Epithelial cell of esophagus (primary cell): ENCODE measurements at regions not wholly inside any gene's neighbourhood (a gene's known extent, or its start where the extent isn't known, plus 50 kb on each side); places are given as distances from the start of the nearest gene placed in this dataset.

Source experiments
- DNase-seq: peaks from one replicate; pipeline ENCODE4 v3.0.0; 2010; ENCODE audit warnings: low read depth
- H3K4me3 ChIP-seq: 2 replicates; pipeline ENCODE4 v1.5.1; 2011; ENCODE audit warnings: mild to moderate bottlenecking, low read length, control low read depth
- TF ChIP-seq, protein P1 (sequence below): IDR thresholded peaks from 2 replicates; pipeline ENCODE4 v1.5.1; 2011; ENCODE audit warnings: low read depth, mild to moderate bottlenecking, low read length, control low read depth, inconsistent platforms; ENCODE audit not compliant: insufficient read depth; ENCODE audit errors: missing control alignments

DNA sequence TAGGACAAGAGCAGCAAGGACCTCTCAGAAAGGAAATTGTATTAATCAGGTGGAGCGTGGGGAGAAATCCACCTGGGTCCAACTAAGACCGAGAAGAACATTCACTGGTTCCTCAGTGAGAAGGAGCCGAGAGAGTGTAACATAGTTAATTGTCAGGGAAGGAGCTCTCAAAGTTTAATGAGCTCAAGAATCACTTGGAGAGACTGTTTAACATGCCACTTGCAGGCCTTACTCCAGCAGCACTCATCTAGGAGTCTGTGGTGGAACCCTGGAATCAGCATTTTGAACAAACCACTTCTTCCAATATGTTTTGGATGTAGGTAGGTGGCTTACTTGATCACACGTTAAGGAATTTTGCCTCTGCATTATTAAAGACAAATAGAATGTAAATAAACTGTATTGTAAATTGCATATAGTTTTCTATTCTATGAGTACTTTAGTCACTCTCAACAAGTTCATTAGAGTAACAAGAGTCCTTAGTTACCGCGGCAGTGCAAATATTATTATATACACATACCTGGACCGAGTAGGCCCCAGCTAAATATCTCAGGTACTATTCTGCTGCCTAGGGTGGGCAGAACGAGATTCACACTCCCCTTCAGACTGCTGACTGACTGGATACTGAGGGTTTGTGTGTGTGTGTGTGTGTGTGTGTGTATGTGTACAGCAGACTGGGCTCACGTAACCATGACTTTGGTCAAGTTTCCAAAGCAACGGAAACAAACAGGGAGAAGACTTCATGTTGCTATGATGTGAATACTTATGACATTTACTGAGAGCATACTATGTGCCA lies 203.2 kb upstream of the USP24 start:
- TF ChIP-seq, protein P1, sequence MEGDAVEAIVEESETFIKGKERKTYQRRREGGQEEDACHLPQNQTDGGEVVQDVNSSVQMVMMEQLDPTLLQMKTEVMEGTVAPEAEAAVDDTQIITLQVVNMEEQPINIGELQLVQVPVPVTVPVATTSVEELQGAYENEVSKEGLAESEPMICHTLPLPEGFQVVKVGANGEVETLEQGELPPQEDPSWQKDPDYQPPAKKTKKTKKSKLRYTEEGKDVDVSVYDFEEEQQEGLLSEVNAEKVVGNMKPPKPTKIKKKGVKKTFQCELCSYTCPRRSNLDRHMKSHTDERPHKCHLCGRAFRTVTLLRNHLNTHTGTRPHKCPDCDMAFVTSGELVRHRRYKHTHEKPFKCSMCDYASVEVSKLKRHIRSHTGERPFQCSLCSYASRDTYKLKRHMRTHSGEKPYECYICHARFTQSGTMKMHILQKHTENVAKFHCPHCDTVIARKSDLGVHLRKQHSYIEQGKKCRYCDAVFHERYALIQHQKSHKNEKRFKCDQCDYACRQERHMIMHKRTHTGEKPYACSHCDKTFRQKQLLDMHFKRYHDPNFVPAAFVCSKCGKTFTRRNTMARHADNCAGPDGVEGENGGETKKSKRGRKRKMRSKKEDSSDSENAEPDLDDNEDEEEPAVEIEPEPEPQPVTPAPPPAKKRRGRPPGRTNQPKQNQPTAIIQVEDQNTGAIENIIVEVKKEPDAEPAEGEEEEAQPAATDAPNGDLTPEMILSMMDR, result no peak
- DNase-seq, result no peak
- no peak overlapping the region for H3K4me3 ChIP-seq

DNA sequence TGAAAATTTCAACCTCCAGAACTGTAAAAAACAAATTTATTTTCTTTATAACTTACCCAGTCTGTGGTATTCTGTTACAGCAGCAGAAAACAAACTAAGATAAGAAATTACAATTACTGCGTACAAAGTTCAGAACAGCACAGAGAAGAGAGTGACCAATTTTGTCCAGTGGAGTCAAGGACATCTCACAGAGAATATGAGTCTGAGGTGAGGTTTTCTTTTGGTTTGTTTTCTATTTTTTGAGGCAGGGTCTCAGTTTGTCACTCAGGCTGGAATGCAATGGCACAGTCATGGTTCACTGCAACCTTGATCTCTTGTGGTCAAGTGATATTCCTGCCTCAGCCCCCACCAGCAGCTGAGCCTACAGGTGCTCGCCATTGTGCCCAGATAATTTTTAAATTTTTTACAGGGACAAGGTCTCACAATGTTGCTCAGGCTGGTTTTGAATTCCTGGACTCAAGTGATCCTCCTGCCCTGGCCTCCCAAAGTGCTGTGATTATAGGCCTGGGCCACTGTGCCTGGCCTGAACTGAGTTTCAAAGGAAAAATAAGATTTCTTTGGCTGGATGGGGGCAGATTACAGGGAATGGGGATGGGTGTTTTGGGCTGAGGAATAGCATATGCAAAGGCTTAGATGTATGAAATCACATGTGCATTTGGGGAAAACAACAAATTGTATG lies 201.1 kb upstream of the USP24 start:
- TF ChIP-seq, protein P1, result no peak
- no peak for DNase-seq
- no peak overlapping the region for H3K4me3 ChIP-seq

DNA sequence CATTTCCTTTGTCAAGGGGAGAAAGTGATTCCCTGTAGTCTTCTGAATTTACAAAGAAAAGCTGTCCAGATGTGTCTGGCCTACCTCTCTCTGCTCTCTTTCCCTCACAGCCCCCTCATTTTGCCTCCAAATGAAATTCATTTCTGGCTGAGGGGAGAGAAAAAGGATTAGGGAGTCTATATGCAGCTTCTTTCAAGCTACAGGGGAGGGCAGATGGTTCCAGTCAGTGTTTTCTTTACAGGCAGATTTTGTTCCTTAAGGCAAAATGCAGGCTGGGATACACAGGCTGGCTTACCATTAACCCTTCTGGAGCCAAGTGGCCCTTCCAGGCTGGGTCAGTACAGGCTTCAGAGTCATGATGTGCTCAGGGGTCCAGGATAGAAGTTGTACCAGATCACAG lies 198.1 kb upstream of the USP24 start:
- no peak for DNase-seq
- TF ChIP-seq, protein P1, result no peak
- H3K4me3 ChIP-seq, result no peak overlapping the region

DNA sequence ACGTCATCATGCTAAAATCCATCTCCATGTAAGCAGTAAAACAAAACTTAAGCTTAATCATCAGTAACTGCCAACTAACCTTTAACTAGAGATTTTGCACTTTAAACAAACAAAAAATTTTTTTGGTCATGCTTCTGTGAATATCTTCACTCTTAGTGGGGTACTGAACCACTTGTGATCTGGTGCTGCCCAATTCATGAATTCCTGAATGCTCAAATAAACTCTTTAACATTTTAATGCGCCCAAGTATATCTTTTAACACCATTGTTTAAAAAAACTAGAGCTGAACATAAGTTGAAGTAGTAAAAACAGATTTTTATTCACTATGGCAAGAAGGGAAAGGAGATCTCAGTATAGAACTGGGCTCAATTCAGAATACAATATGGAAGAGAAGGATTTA lies 196.9 kb upstream of the USP24 start:
- no peak for DNase-seq
- no peak overlapping the region for H3K4me3 ChIP-seq
- TF ChIP-seq, protein P1, result no peak

DNA sequence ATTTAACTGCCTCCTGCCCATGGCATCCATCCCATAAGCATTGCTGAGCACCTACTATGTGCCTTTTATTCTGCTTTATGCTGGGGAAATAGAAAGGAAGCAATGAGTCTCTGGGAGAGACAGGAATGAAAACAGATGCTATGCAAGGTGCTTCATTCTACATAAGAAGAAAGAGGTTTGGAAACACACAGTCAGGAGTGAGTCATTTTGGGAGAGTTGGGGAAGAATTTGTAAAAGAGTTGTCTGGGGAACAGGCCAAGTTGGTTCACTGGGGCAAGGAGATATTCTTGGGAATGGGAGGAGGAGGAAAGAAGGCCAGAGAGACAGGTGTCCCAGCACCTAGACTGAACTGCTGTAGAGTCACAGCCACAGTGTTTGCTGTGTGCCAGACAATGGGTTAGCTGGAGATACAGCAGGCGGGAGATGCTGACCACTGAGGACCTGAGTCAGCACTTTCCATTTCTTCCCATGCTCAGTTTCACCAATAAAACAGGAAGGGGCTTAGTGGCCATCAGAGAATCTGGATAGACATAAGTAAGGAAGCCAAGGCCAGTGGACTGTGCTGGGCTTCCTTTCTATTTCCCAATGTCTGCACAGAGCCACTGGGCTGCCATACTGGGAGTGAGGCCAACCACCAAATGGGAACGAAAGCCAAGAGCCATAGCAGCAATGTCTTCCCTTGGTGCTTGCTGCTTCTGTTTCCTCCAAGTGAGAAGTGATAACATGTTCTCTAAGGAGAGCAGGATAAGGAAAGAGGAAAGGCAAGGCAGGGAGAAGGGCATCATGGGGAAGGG lies 187.7 kb upstream of the USP24 start:
- H3K4me3 ChIP-seq, result no peak overlapping the region
- DNase-seq, result peak; percentile 26
- TF ChIP-seq, protein P1, result no peak

DNA sequence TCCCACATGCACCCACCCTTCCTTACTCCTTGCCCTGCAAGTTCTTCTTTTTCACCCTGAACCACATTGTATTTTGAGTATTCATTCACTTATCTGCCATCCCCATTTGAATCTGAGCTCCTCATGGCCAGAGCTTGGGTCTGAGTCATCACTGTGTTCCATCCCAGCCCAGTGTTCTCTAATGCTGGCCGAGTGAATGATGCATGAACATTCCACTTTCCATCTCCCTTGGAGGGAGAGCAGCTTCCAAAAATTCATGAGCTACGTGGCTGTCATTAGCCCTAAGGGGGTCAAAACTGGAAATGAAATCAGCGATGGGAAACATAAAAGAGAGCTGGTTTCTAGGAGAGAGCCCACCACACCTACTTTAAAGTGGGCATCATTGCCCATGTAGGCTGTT lies 187.0 kb upstream of the USP24 start:
- H3K4me3 ChIP-seq, result no peak overlapping the region
- DNase-seq, result peak; percentile 17
- TF ChIP-seq, protein P1, result no peak
